ENCODE measurements at regions not wholly inside any gene's neighbourhood (a gene's known extent, or its start where the extent isn't known, plus 50 kb on each side); places are given as distances from the start of the nearest gene placed in this dataset.
"Not testable (repeated sequence)": the region's sequence is repeated elsewhere in the genome, so short reads cannot be mapped to it uniquely, and the experiment has no call there.

DNA sequence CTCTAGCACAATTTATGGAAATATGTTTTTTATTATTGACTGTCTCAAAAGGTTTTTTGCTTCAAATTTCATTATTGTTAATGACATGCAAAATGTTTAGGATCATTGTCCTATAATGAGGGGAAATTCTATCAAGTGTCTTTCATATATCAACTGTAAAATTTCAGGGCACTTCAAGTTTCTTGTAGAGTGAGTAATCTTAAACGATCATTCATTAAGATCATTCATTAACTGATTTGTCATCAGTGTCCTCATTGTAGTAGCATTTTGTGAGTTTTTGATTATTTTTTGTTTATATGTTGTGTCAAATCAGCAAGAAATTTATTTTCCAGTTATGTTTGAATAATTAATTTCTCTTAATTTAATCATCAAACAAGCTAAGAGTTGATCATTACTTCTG is 111.8 kb upstream of the PRDX6 start:
- no peaks in the 10 kb centered on the region for H3K36me3 Mint-ChIP-seq (ENCODE audit: low read depth)
- DNase-seq (ENCODE audit: low spot score), result no peak
- H3K27me3 Mint-ChIP-seq (ENCODE audit: low read depth), result peaks cover 3% of the 10 kb centered on the region
- TF ChIP-seq, protein P1, sequence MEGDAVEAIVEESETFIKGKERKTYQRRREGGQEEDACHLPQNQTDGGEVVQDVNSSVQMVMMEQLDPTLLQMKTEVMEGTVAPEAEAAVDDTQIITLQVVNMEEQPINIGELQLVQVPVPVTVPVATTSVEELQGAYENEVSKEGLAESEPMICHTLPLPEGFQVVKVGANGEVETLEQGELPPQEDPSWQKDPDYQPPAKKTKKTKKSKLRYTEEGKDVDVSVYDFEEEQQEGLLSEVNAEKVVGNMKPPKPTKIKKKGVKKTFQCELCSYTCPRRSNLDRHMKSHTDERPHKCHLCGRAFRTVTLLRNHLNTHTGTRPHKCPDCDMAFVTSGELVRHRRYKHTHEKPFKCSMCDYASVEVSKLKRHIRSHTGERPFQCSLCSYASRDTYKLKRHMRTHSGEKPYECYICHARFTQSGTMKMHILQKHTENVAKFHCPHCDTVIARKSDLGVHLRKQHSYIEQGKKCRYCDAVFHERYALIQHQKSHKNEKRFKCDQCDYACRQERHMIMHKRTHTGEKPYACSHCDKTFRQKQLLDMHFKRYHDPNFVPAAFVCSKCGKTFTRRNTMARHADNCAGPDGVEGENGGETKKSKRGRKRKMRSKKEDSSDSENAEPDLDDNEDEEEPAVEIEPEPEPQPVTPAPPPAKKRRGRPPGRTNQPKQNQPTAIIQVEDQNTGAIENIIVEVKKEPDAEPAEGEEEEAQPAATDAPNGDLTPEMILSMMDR (IDR thresholded peaks at IDR 0.05), result no peak
- no peaks in the 10 kb centered on the region for H3K4me1 Mint-ChIP-seq (ENCODE audit: low read depth)
- no peak overlapping the region for H3K27ac Mint-ChIP-seq (ENCODE audit: unreplicated experiment)
- H3K9me3 Mint-ChIP-seq (ENCODE audit: low read depth), result peaks cover 9% of the 10 kb centered on the region
- no peak overlapping the region for H3K4me3 Mint-ChIP-seq (ENCODE audit: unreplicated experiment)

- no peaks in the 10 kb centered on the region for H3K4me1 Mint-ChIP-seq (ENCODE audit: low read depth)
- peaks cover 9% of the 10 kb centered on the region for H3K9me3 Mint-ChIP-seq (ENCODE audit: low read depth)
- H3K36me3 Mint-ChIP-seq (ENCODE audit: low read depth), result no peaks in the 10 kb centered on the region
- DNase-seq (ENCODE audit: low spot score), result no peak
- peaks cover 3% of the 10 kb centered on the region for H3K27me3 Mint-ChIP-seq (ENCODE audit: low read depth)
- H3K4me3 Mint-ChIP-seq (ENCODE audit: unreplicated experiment), result no peak overlapping the region
- H3K27ac Mint-ChIP-seq (ENCODE audit: unreplicated experiment), result no peak overlapping the region
- TF ChIP-seq, protein P1 (IDR thresholded peaks at IDR 0.05), result no peak
Measured at GRCh38 chr1:173367136-173367535, 110.0 kb upstream of the PRDX6 start.

- H3K27me3 Mint-ChIP-seq (ENCODE audit: low read depth); DNase-seq (ENCODE audit: low spot score); H3K36me3 Mint-ChIP-seq (ENCODE audit: low read depth); H3K4me1 Mint-ChIP-seq (ENCODE audit: low read depth); H3K4me3 Mint-ChIP-seq (ENCODE audit: unreplicated experiment); H3K27ac Mint-ChIP-seq (ENCODE audit: unreplicated experiment): not testable (repeated sequence)
- H3K9me3 Mint-ChIP-seq (ENCODE audit: low read depth), result peaks cover 12% of the 10 kb centered on the region
Measured at GRCh38 chr1:173370586-173370985, 106.5 kb upstream of the PRDX6 start.

GRCh38 chr1:173376065-173376464 is 101.1 kb upstream of the PRDX6 start:
- not testable (repeated sequence) for H3K27me3 Mint-ChIP-seq (ENCODE audit: low read depth); H3K4me1 Mint-ChIP-seq (ENCODE audit: low read depth); H3K36me3 Mint-ChIP-seq (ENCODE audit: low read depth); H3K27ac Mint-ChIP-seq (ENCODE audit: unreplicated experiment); DNase-seq (ENCODE audit: low spot score); H3K4me3 Mint-ChIP-seq (ENCODE audit: unreplicated experiment)
- H3K9me3 Mint-ChIP-seq (ENCODE audit: low read depth), result peaks cover 16% of the 10 kb centered on the region

DNA sequence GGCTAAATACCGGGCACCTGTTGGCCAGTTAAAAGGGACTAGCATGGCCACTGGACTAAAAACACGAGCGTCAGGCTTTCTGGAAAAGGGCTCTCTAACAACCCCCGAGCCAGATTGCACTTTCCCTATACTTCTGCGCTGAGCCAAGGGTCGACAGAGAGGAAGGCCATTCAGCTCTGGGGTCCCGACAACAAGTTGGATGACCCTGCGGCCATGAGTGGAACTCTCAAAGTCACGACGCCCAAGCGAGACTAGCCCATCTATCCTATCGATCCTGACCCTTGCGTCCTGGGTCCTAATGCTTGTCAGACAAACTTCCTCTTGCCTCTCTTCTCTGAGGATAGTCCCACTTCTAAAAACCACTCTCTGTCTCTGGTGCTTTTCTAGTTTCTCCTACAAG is 99.9 kb upstream of the PRDX6 start:
- Mint-ChIP-seq H3K4me3 (ENCODE audit: unreplicated experiment) (no peak overlapping the region), H3K27me3 (ENCODE audit: low read depth) (no peaks in the 10 kb centered on the region), H3K9me3 (ENCODE audit: low read depth) (peaks cover 16% of the 10 kb centered on the region), H3K36me3 (ENCODE audit: low read depth) (no peaks in the 10 kb centered on the region), H3K4me1 (ENCODE audit: low read depth) (no peaks in the 10 kb centered on the region), H3K27ac (ENCODE audit: unreplicated experiment) (no peak overlapping the region)
- DNase-seq (ENCODE audit: low spot score), result no peak
- TF ChIP-seq, protein P1 (IDR thresholded peaks at IDR 0.05), result no peak

DNA sequence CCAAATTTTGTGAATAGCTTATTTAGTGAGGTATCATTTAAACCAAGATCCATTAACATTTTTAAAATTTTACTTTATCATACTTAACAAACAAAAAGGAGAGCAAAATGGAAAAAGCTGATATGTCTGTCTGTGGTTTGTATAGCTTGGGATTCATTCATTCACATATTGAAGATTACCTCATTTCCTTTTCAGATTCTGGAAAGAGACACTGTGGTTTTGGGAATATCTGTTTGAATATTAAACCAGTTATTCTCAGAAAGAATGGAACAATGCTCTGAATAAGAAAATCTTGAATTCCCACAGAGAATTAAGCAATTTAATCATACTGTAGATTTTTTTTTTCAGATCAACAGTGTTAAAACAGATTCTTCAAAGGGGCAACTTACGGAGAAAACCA is 93.8 kb upstream of the PRDX6 start:
- Mint-ChIP-seq H3K4me3 (ENCODE audit: unreplicated experiment) (no peak overlapping the region), H3K27ac (ENCODE audit: unreplicated experiment) (no peak overlapping the region), H3K36me3 (ENCODE audit: low read depth) (no peaks in the 10 kb centered on the region)

More for the DNA sequence above, 93.8 kb upstream of the PRDX6 start:
- H3K4me1 Mint-ChIP-seq (ENCODE audit: low read depth), result peaks cover 10% of the 10 kb centered on the region
- H3K9me3 Mint-ChIP-seq (ENCODE audit: low read depth), result no peaks in the 10 kb centered on the region
- DNase-seq (ENCODE audit: low spot score), result no peak
- no peaks in the 10 kb centered on the region for H3K27me3 Mint-ChIP-seq (ENCODE audit: low read depth)
- TF ChIP-seq, protein P1 (IDR thresholded peaks at IDR 0.05), result no peak
